ENCODE measurements at regions not wholly inside any gene's neighbourhood (a gene's known extent, or its start where the extent isn't known, plus 50 kb on each side); places are given as distances from the start of the nearest gene placed in this dataset.

DNA sequence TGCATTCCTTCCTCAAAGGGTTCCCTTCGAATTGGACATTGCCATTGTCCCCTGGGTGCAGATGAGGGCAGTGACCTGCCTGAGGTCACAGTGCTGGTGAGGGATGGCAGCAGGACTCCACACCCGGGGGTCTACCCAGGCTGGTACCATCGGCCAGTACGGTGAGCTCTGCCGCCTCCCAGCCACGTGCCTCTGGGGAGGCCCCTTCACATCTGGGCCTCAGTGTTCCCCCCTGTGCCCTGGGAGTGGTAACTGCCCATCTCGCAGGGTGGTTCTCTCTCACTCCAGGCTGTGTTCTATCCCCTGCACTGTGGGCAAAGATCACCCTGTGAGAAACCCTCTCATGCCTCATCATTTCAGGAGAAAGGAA is 99.4 kb upstream of the IQSEC1 start:
- Histone ChIP-seq H3K9me3 (ENCODE audit: control insufficient read depth, insufficient read depth, low read length) (no peaks in the 10 kb centered on the region), H3K27ac (ENCODE audit: low read depth, low read length) (no peak overlapping the region), H3K79me2 (ENCODE audit: control insufficient read depth, low read length) (no peaks in the 10 kb centered on the region), H3K4me3 (ENCODE audit: low read length) (no peak overlapping the region), H3K4me1 (ENCODE audit: control insufficient read depth, low read length) (no peaks in the 10 kb centered on the region), H3K9me2 (replicated peaks; ENCODE audit: control insufficient read depth, low read length) (no peaks in the 10 kb centered on the region), H3K4me2 (ENCODE audit: low read length) (no peak overlapping the region), H3F3A (ENCODE audit: control insufficient read depth, insufficient read depth) (no peaks in the 10 kb centered on the region), H3K36me3 (ENCODE audit: control insufficient read depth, low read length) (no peaks in the 10 kb centered on the region), H4K20me1 (ENCODE audit: control insufficient read depth, insufficient read depth, low read depth, low read length) (no peaks in the 10 kb centered on the region), H3K27me3 (ENCODE audit: control insufficient read depth, low read length) (peaks cover 7% of the 10 kb centered on the region; the same call in 1 of the 2 replicates)
- no peak for TF ChIP-seq EZH2phosphoT487 (IDR thresholded peaks at IDR 0.05; ENCODE audit: borderline replicate concordance, low read length)
- TF ChIP-seq CTCF (IDR thresholded peaks at IDR 0.05; ENCODE audit: low read depth, low read length, poor library complexity, severe bottlenecking): no peak

DNA sequence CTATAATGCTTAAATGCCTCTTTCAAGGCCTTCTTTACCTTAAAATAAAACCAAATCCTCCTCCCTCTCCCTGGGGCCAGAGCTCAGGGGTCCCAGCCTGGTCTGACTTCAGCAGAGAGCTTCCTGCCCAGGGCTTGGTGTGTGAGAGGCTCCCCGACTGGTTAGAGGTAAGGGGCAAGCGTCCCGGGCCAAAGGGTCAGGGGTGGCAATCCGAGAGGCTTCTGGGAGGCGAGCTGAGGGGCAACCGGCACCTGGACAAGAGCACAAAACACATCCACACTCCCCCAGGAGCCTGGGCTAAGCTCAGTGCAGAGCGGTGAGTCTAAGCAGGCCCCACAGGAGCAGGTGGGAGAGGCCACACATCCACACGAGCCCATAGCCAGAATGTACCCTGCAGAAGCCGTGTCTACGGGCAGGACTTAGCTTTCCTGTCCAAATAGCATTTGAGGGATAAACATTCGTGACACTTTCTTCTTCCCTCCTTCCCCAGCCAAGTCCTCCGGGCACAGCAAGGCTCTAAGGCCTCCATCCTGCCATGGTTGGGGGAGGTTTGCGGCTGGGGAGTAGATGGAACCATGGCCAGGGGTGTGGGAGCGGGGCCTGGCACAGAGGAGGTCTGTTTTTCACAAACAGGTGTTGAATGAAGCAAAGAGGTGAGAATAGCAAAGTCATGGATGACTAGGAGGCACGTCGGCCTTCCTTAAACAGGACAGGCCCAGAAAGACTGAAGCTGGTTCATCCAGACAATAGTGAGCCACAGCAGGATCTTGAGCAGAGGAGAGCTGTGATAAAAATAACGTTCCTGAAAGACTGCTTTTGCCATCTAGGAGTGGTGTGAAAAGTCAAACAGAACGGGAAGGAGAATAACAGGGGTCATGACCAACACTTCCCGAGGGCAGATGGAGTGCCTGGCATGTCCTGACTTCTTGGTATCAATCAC is 98.7 kb upstream of the IQSEC1 start:
- Histone ChIP-seq H3K4me3 (ENCODE audit: low read length) (no peak overlapping the region), H3K9me2 (replicated peaks; ENCODE audit: control insufficient read depth, low read length) (no peaks in the 10 kb centered on the region), H3F3A (ENCODE audit: control insufficient read depth, insufficient read depth) (no peaks in the 10 kb centered on the region), H3K79me2 (ENCODE audit: control insufficient read depth, low read length) (no peaks in the 10 kb centered on the region), H3K36me3 (ENCODE audit: control insufficient read depth, low read length) (no peaks in the 10 kb centered on the region), H3K9me3 (ENCODE audit: control insufficient read depth, insufficient read depth, low read length) (no peaks in the 10 kb centered on the region), H4K20me1 (ENCODE audit: control insufficient read depth, insufficient read depth, low read depth, low read length) (no peaks in the 10 kb centered on the region), H3K27me3 (ENCODE audit: control insufficient read depth, low read length) (peaks cover 7% of the 10 kb centered on the region; the same call in 1 of the 2 replicates), H3K27ac (ENCODE audit: low read depth, low read length) (no peak overlapping the region), H3K4me2 (ENCODE audit: low read length) (no peak overlapping the region), H3K4me1 (ENCODE audit: control insufficient read depth, low read length) (no peaks in the 10 kb centered on the region)
- no peak for TF ChIP-seq EZH2phosphoT487 (IDR thresholded peaks at IDR 0.05; ENCODE audit: borderline replicate concordance, low read length)
- TF ChIP-seq CTCF (IDR thresholded peaks at IDR 0.05; ENCODE audit: low read depth, low read length, poor library complexity, severe bottlenecking): no peak

- H3K36me3 ChIP-seq (ENCODE audit: control insufficient read depth, low read length): no peaks in the 10 kb centered on the region
- H3K79me2 ChIP-seq (ENCODE audit: control insufficient read depth, low read length): no peaks in the 10 kb centered on the region
- H3K9me2 ChIP-seq (replicated peaks; ENCODE audit: control insufficient read depth, low read length): no peaks in the 10 kb centered on the region
- H3K27ac ChIP-seq (ENCODE audit: low read depth, low read length): no peak overlapping the region
- TF ChIP-seq CTCF (IDR thresholded peaks at IDR 0.05; ENCODE audit: low read depth, low read length, poor library complexity, severe bottlenecking): no peak
- no peak for TF ChIP-seq EZH2phosphoT487 (IDR thresholded peaks at IDR 0.05; ENCODE audit: borderline replicate concordance, low read length)
- no peak overlapping the region for H3K4me3 ChIP-seq (ENCODE audit: low read length)
- H4K20me1 ChIP-seq (ENCODE audit: control insufficient read depth, insufficient read depth, low read depth, low read length): no peaks in the 10 kb centered on the region
- no peaks in the 10 kb centered on the region for H3F3A ChIP-seq (ENCODE audit: control insufficient read depth, insufficient read depth)
- no peaks in the 10 kb centered on the region for H3K9me3 ChIP-seq (ENCODE audit: control insufficient read depth, insufficient read depth, low read length)
- no peaks in the 10 kb centered on the region for H3K4me1 ChIP-seq (ENCODE audit: control insufficient read depth, low read length)
- H3K27me3 ChIP-seq (ENCODE audit: control insufficient read depth, low read length): 0 out of 2 replicates have a peak, but pooled peaks cover 7% of the 10 kb centered on the region
- H3K4me2 ChIP-seq (ENCODE audit: low read length): no peak overlapping the region
Measured at GRCh38 chr3:13170317-13170716, 97.1 kb upstream of the IQSEC1 start.
